ENCODE measurements at regions not wholly inside any gene's neighbourhood (a gene's known extent, or its start where the extent isn't known, plus 50 kb on each side); places are given as distances from the start of the nearest gene placed in this dataset.

DNA sequence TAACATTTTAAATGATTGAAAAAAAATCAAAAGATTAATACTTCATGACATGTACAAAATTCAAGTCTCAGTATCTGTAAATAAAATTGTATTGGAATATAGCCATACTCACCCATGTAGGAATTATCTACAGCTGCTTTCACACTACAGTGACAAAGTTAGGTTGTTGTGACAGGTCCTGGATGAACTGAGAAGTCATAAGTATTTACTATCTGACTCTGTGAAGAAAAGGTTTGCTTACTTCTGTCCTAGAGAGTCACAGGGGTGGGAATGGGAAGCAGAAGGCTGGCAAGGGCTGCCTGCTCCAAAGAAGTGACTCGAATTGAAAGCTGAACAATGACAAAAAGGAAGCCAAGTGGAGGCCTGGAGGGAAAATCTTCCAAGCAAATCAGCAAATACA, 155.2 kb downstream of the SLC30A10 start:
- DNase-seq (ENCODE audit: low spot score) = no peak

DNA sequence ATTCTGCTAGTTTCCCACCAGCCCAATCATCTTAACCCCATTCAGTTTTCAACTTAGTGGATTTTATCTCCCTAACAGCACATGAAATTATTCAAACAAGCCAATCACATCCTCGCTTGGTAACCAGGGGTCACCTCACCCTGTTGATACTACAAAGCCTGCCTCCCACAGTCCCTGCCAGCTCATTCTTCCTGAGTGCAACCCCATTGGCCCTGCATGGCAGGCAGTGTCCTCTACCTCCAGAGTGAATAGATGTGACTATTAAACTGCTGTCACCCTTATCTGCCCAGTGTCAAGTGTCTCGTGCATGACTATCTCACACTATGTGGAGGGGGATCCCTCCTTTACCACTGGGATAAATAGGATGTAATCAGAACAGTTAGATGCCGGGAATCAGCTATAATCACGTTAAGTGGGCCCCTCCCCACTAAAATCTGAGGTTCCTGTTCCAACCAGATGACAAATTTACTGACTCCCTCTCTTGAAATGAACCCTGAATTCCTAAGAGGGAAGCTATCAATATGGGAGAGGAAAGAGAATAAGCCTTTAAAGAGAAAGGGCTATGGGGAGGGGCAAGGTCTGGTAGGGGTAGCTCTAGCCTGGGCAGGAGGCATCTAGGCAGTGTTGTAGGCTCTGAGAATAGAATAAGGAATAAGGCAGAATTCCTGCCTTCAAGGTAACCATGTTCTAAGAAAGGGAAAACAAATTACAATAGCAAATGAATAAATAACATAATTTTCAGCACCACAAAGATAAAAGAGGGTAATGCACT, 155.9 kb downstream of the SLC30A10 start:
- no peak for DNase-seq (ENCODE audit: low spot score)

DNA sequence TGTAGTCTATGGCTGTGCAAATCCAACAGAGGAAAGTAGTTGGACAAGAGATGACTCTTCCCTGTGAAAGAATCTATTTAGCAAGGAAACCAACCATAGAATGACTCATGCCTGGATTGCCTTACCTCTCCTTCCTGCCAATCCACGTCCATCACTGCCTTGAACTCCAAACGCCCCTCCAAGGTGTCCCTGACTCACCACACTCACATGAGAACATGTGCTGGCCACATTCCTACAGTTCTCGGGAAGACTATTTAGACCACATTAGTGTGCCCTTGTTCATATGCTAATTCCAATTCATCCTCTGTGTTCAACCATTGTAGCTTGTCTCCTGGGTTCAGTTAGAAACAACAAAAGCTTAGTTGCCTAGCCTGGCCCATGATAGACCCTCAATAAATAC, 157.3 kb downstream of the SLC30A10 start:
- DNase-seq (ENCODE audit: low spot score) = no peak

DNA sequence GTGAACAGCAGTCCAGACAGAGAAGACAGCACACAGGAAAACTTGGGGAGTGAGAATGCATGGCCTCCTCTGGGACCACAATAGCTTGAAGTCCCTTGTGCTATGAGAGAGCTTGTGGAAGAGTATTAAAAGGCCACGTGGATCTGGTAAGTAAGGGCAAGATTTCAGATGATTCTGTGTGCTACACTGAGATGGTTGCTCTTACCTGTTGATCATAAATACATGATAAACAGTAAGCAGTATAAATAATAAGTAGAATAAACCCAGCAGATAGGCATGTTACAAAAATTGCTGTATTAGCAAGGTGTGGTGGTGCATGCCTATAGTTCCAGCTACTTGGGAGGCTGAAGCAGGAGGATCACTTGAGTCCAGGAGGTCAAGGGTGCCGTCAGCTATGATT, 150.4 kb upstream of the ZC3H11B start:
- no peak for DNase-seq (ENCODE audit: low spot score)

DNA sequence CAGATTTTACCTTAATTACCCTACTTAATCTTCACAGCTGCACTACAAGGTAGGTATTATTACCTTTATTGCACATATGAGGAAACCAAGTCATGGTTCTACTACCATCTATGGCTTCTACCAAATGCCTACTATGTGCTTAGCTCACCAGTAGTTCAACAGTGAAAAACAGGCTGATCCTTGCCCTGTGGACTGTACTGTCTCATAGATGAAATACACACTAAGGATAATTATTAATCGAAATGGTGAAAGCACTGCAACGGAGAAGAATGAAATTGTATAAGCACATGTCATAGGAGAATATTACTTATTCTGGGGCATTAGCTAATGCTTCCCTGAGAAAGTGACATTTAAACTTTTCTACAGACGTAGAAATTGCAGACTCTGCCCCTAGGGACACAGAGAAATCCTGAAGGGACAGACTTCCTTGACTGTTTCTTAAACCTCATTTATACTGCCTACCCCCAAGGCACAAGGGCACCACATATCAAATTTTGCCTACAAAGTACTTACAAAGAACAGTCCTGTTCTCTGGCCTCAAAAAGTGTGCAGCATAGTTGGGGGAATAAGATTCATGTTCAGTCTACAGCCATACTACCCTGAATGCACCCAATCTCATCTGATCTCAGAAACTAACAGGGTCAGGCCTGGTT, 148.4 kb upstream of the ZC3H11B start:
- no peak for DNase-seq (ENCODE audit: low spot score)

DNA sequence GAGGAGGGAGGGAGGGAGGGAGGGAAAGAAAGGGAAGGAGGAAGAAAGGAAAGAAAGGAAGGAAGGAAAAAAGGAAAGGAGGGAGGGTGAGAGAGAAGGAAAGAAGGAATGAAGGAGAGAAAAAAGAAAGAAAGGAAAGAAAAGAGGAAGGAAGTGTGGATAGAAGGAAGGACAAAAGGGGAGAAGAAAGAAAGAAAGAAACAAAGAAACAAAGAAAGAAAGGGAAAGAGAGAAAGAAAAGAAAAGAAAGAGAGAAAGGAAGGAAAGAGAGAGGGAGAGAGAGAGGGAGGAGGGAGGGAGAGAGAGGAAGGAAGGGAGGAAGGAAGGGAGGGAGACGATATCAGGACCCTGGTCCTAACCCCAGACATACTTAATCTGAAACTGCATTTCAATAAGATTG, 146.2 kb upstream of the ZC3H11B start:
- DNase-seq (ENCODE audit: low spot score) = no peak

DNA sequence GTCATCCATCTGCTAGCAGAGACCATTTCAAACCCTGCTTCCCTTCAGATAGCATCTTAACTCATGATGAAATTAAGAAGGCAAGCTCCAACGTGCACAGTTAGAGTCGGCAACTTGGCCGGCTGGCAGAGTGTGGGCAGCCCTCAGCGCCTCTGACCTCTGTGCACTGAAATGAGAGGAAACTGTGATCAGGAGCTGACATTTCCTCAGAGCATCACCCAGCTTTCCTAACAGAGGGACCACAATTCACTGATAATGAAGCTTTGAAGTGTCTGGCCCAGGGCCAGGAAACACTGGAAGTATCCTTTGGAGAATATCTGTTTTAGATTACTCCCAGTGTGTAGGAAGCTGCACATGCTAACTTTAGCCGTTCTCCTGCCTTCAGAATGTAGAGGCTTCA, 145.0 kb upstream of the ZC3H11B start:
- no peak for DNase-seq (ENCODE audit: low spot score)

DNA sequence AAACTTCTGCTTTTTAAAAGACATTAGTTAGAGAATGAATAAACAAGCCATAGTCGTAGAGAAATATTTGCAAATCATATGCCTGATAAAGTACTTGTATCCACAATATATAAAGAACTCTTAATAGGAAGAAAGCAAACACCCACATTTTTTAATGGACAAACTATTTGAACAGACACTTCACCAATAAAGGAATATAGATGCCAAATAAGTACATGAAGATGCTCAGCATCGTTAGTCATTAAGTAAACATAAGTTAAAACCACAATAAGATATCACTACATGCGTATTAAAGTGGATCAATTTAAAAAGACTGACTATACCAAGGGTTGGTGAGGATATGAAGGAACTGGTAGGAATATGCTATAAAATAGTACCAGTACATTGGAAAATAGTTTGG, 142.3 kb upstream of the ZC3H11B start:
- DNase-seq (ENCODE audit: low spot score) = no peak

DNA sequence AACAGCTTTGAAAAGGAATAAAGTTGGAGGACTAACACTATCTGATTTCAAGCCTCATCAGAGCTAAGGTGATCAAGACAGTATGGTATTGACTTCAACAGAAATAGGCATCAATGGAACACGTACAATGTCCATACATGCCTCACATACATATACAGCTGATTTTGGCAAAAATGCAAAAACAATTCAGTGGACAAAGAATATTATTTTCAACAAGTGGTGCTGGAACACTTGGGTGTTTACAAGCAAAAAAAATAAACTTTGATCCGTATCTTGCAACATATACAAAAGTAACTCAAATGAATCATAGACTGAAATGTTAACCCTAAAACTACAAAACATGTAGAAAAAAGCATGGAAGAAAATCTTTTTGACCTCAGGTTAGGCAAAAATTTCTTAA, 141.9 kb upstream of the ZC3H11B start:
- DNase-seq (ENCODE audit: low spot score) = no peak

DNA sequence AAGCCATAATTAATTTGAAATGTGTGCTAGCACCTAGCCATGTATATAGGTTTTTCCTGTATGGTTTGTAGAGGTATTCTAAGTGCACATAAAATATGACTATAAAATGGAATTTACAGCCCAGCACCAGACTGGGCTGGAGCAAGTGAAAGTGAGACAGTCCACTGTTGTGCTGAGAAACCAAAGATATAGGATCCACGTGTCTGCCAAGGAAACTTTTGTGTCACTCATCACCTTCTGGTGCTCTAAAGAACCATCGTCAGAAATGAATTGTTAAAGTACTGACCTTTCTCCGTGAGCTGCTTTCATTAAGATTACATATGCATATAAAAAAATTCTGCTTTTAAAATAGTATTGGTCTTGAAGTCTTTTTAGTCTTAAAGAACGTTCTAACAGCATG, 141.0 kb upstream of the ZC3H11B start:
- no peak for DNase-seq (ENCODE audit: low spot score)

DNA sequence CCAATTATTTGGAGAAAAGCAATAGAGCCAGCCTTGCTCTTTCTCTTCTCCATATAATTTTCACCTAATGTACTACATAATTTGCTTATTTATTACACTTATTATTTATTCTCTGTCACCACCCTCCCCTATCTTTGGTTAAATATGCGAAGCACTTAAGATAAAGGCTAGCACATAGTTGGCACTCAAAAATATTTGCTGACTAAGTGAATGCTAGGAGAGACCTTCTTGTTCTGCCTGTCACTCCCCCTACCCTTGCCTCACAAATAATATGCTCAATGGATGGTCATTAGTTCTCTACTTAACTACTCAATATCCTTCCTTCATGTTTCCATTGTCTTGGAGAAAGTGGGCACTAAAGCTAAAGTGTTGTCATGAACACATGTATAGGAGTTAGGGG, 139.7 kb upstream of the ZC3H11B start:
- DNase-seq (ENCODE audit: low spot score) = no peak

DNA sequence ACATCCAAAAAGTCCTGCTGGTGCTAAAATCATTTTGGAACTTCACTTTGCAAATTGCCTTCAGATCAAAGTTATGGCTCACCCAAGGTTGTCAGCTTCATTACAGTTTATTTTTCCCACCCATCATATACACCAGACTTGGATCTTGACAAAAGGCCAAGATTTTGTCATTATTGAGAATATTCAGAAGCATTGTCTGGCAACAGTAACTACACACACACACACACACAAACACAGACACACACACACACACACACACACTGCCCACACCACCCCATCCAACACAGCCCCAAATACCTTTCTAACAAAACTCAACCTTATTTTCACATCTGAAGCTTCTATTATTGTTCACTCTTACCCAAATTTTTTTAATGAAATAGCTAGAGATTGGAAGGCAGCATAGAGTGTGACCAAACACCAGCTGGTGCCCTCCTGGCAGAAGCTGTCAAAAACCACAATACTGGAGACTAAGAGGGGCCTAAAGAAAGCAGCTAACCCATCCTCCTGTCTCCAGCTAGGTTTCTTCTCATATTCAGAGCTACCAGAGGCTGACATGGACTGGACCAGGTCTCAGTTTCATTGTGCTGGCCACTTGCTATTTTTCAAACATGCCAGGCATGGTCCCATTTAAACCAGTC, 139.1 kb upstream of the ZC3H11B start:
- no peak for DNase-seq (ENCODE audit: low spot score)

DNA sequence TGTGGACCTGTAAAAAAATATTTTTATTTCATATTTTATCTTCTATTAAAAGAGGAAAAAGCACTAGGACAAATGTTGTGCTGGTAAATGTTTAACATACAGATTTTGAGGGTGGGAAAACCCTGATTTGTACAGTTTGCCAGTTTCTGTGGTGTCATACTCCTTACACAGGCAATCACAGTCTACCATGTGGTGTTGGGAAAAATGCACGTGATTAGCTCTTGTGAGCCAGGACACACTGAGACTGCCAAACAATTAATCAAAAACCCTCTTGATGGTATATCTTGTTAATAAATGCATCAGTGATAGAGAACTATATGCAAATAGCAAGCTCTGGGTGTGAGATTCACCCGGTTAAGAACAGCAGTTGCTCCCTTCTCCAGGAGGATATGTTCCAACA, 136.5 kb upstream of the ZC3H11B start:
- DNase-seq (ENCODE audit: low spot score) = no peak

DNA sequence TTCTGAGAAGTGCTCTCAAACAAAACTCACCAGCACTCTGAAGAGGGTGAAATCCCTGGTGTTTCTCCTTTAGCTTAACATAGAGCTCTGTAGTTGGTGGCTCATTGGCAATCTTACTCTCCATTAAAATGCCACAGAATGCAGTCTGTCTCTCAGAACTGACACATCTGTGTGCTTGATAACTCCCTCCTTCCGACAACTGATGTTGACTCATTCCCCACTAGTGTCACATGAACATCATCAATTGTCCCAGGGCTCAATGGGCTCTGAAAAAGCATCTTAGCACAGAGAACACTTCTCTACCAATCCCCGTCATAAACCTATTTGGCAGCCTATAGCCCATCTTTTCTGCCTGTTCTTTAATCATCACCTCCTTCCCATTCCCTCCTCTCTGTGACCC, 133.2 kb upstream of the ZC3H11B start:
- no peak for DNase-seq (ENCODE audit: low spot score)

DNA sequence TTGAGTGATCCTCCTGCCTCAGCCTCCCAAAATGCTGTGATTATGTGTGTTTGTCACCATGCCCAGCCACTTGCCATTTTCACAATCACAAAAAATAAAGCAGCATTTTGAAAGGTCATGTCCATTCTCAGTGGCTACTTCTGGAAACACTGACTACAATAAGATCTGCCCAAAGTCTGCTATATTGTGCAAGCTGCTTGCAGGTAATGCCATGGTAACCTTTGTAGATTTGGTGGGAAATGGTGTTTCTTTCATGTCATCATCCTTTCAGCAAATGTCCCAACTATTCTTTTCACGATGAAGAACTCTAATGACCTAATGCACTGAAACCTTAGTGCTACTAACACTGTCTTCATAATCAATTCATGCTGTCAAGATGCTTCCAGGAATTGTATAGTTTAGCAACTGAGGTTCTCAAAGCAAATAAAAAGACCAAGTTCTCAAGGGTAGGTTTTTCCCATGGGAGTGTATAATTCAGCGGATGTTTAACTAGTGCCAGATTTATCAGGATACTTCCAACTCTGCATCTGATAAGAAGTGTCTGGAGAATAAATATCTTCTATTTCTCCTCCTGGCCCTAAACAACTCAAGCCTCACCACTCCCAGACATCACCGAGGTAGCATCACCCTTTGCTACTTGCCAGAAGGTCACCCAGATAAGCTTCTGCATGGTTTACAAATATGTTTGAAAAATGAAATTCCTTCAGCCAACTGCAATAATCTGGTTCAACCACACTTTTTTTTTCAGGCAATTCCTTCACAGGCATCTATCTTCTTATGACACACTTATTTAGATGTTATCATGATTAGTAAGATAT, 132.0 kb upstream of the ZC3H11B start:
- no peak for DNase-seq (ENCODE audit: low spot score)

DNA sequence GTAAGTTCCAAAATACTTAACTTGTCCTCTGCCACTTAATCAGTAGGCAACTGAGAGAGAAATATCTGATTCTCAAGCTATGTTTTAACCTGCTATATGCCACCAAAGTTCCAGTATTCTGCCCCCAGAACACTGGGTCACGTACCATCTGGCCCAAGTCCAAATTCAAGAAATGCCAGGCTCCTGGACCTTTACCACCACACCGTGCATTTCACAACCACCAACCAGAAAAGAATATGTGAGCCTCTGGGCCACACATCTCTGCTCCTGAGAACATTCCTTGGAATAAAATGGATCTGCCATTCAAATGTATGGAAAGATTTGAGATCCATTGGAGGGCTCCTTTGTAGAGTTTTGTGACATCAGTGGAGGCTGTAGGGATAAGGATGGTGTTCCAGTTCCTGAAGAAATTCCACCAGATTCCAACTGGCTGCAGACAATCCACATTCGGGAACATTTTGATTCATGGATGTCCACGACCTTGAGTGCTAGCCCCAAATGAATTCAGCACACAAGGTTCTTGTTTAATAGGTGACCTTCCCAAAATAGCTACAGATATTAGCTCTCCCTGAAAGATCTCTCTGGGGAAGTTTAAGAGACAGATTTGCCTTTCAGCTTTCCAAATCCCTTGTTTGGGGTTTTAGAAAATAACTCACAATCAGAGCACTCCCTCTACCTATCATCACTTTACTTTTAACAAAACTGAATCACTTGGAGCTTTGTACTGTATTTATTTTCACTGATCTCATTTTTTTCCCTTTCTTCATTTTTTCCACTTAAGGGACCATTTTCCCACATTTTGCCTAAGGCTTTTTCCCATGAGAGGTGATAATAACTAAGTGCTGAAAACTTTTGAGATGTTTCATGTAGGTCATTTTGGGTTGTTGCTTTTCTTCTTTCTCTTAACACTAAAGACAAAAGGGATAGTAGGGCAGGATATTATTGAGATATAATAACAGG, 128.4 kb upstream of the ZC3H11B start:
- DNase-seq (ENCODE audit: low spot score) = no peak

DNA sequence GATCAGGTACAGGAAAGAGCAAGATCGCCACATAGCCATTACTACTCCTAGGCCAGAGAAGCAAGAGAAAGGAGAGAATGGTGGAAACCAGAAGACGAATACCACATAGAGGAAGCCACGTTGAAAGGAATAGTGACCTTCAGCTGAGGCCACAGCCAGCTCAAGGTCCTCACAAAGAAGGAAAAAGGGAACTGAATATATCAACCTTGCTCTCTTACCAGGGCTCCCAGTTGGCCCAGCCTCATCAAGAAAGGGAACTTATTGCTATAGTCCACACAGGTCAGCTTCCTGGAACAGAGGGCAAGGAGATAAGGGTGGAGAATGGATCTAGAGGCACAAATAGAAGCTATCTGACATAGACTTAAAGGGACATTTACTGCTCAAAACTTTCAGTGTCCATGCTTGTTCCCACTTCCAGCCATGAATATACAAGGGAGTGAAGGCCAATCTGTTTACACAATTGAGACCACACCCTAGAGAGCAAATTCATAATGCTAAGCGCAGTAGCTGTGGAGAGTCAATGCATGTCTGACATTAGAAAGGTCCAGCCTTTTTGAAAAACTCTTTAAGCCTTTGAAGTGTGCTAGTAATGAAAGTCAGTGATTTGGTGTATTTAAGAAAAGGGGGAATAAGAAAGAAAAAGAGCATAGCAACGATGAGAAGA, 120.7 kb upstream of the ZC3H11B start:
- DNase-seq (ENCODE audit: low spot score) = no peak

DNA sequence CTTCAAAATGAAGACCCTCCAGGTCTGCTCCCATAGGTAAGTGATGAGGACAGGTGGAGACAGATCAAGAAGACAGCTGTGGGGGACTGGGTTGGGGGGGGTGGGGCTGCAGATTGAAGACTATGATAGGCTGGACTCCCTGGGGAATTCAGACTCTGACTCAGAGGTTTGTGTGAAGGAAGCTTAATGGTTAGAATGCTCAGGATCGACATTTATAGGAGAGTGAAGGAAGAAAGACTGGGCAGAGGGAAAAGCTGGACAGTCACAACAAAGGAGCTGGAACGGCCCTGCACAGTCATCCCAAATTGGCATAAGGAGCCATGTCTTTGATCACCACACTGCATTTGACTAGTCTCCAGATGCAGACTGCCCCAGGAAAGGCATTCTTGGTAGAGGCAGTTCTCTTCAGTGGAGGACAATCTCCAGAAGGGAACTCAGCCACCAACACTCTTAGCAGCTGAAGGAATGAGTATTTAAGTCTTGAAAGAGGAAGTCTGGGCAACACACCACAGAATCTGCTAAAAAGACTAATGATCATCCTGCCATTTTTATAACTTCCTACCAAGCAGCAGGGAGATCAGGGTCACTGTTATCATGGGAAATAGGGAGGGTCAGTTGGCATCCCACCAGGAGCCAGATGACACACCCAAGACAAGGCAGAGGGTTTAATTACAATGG, 120.0 kb upstream of the ZC3H11B start:
- no peak for DNase-seq (ENCODE audit: low spot score)

DNA sequence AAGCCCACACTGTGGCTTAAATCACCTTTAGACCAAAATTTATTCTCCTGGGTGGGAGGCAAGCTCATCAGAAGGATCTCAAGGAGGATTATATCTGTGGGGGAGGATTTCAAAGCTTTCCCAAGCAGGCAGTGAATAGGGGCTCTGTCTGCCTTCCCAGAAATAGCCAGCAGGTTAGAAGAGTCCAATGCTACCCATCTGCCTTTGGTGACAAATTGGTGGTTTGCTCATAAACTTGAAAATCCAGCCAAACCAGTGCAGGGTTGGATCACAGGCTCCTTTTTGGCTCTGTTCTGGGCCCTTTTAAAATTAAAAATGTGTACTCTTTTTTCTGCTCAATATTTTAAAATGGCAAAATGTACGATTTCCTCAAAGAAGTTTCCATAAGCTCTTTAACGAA, 118.9 kb upstream of the ZC3H11B start:
- no peak for DNase-seq (ENCODE audit: low spot score)

All from hepatic stellate cell (primary cell).